ENCODE measurements at regions not wholly inside any gene's neighbourhood (a gene's known extent, or its start where the extent isn't known, plus 50 kb on each side); places are given as distances from the start of the nearest gene placed in this dataset.

DNA sequence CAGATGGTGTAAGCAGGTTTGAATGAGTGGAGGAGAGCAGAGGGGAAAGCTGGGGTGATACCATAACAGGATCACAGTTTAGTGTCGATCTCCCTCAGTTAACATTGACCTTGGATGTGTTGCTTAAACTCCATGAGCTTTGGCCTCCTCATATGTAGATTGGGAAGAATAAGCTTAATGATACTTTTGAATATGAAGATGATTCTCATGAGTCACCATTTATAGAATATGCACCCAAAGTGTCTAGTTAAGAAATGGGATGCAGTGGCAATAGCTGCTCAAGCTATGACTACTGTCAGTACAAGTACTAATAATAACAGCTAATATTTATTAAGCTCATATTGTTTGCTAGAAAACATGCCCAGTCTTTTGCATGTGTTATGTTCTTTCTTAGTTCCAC, 236.2 kb upstream of the KIRREL3 start:
- Histone ChIP-seq H3K4me2 (ENCODE audit: insufficient read depth, low read length) (no peak overlapping the region), H3K27ac (ENCODE audit: insufficient read depth, low read depth, low read length) (no peak overlapping the region), H3K36me3 (ENCODE audit: control insufficient read depth in 2 of 2, extremely low read depth in 1 of 2, insufficient read depth in 2 of 2, low read length in 2 of 2) (no peaks in the 10 kb centered on the region), H3K79me2 (ENCODE audit: control insufficient read depth, insufficient read depth, low read length) (no peaks in the 10 kb centered on the region), H3K9me1 (replicated peaks; ENCODE audit: control insufficient read depth, extremely low read depth, insufficient read depth, low read length) (no peaks in the 10 kb centered on the region), H3K27me3 (ENCODE audit: control insufficient read depth in 2 of 2, insufficient read depth in 2 of 2, low read length in 2 of 2) (no peaks in the 10 kb centered on the region), H3K4me3 (replicated peaks in 1 of 3; ENCODE audit: insufficient read depth in 1 of 3, low read depth in 1 of 3, low read length in 3 of 3) (no peak overlapping the region), H3K4me1 (ENCODE audit: control insufficient read depth, extremely low read depth, insufficient read depth, low read length) (no peaks in the 10 kb centered on the region), H2AFZ (ENCODE audit: low read depth, low read length) (no peak overlapping the region), H4K20me1 (replicated peaks; ENCODE audit: control insufficient read depth, extremely low read depth, insufficient read depth, low read length) (no peaks in the 10 kb centered on the region), H3K9ac (replicated peaks; ENCODE audit: extremely low read depth, insufficient read depth, low read length) (no peak overlapping the region), H3K9me3 (replicated peaks; ENCODE audit: control insufficient read depth, insufficient read depth, low read length) (peaks cover 2% of the 10 kb centered on the region)
- no peak for DNase-seq (ENCODE audit: low read depth, low spot score)
- no peak for FAIRE-seq
- ChIA-PET CTCF (interaction anchor here (0.7 kb wide), 1 partner anchor 116 kb away, joined by 3 read pairs; no protein-coding TSS in a partner anchor), POLR2A (no interaction called here)
- BruUV-seq (replicated peaks): no TSS peak
- intact Hi-C loops (cut with micrococcal nuclease): no loop called here
- no peak for TF ChIP-seq MYC (IDR thresholded peaks at IDR 0.05; ENCODE audit: low read depth, low read length)
- dilution Hi-C loops (cut with MboI; ENCODE audit: extremely low pct_ligation_motif_present, low sequenced_read_pairs): no loop called here

GRCh38 chr11:127233998-127234397, 233.4 kb upstream of the KIRREL3 start:
- DNase-seq (ENCODE audit: low read depth, low spot score) (no peak), FAIRE-seq (no peak)
- intact Hi-C loops (cut with micrococcal nuclease) (no loop called here), dilution Hi-C loops (cut with MboI; ENCODE audit: extremely low pct_ligation_motif_present, low sequenced_read_pairs) (no loop called here)
- Histone ChIP-seq H3K9me1 (replicated peaks; ENCODE audit: control insufficient read depth, extremely low read depth, insufficient read depth, low read length) (no peaks in the 10 kb centered on the region), H3K9ac (replicated peaks; ENCODE audit: extremely low read depth, insufficient read depth, low read length) (no peak overlapping the region), H3K79me2 (ENCODE audit: control insufficient read depth, insufficient read depth, low read length) (no peaks in the 10 kb centered on the region), H3K4me1 (ENCODE audit: control insufficient read depth, extremely low read depth, insufficient read depth, low read length) (no peaks in the 10 kb centered on the region), H3K27me3 (ENCODE audit: control insufficient read depth in 2 of 2, insufficient read depth in 2 of 2, low read length in 2 of 2) (no peaks in the 10 kb centered on the region), H3K36me3 (ENCODE audit: control insufficient read depth in 2 of 2, extremely low read depth in 1 of 2, insufficient read depth in 2 of 2, low read length in 2 of 2) (no peaks in the 10 kb centered on the region), H3K9me3 (replicated peaks; ENCODE audit: control insufficient read depth, insufficient read depth, low read length) (no peaks in the 10 kb centered on the region), H2AFZ (ENCODE audit: low read depth, low read length) (no peak overlapping the region), H4K20me1 (replicated peaks; ENCODE audit: control insufficient read depth, extremely low read depth, insufficient read depth, low read length) (no peaks in the 10 kb centered on the region), H3K4me2 (ENCODE audit: insufficient read depth, low read length) (no peak overlapping the region), H3K4me3 (replicated peaks in 1 of 3; ENCODE audit: insufficient read depth in 1 of 3, low read depth in 1 of 3, low read length in 3 of 3) (no peak overlapping the region), H3K27ac (ENCODE audit: insufficient read depth, low read depth, low read length) (no peak overlapping the region)
- ChIA-PET CTCF (no interaction called here), POLR2A (no interaction called here)
- TF ChIP-seq EZH2 (IDR thresholded peaks at IDR 0.05; ENCODE audit: borderline replicate concordance, low read depth, low read length, severe bottlenecking) (no peak), MAX (IDR thresholded peaks at IDR 0.05; ENCODE audit: insufficient read depth, insufficient read length) (no peak), MYC (IDR thresholded peaks at IDR 0.05; ENCODE audit: low read depth, low read length) (no peak), POLR2AphosphoS5 (IDR thresholded peaks at IDR 0.05; ENCODE audit: insufficient read depth, low read depth, low read length) (no peak), POLR2A (IDR thresholded peaks at IDR 0.05; ENCODE audit: low read depth, low read length) (no peak), GATA2 (IDR thresholded peaks at IDR 0.05; ENCODE audit: insufficient read depth, insufficient read length, low read depth, low read length) (no peak), JUN (IDR thresholded peaks at IDR 0.05; ENCODE audit: borderline replicate concordance, insufficient read depth, insufficient read length, low read depth) (no peak), FOS (IDR thresholded peaks at IDR 0.05; ENCODE audit: borderline replicate concordance, insufficient read depth, low read length) (no peak)
- TF ChIP-seq, protein P1, sequence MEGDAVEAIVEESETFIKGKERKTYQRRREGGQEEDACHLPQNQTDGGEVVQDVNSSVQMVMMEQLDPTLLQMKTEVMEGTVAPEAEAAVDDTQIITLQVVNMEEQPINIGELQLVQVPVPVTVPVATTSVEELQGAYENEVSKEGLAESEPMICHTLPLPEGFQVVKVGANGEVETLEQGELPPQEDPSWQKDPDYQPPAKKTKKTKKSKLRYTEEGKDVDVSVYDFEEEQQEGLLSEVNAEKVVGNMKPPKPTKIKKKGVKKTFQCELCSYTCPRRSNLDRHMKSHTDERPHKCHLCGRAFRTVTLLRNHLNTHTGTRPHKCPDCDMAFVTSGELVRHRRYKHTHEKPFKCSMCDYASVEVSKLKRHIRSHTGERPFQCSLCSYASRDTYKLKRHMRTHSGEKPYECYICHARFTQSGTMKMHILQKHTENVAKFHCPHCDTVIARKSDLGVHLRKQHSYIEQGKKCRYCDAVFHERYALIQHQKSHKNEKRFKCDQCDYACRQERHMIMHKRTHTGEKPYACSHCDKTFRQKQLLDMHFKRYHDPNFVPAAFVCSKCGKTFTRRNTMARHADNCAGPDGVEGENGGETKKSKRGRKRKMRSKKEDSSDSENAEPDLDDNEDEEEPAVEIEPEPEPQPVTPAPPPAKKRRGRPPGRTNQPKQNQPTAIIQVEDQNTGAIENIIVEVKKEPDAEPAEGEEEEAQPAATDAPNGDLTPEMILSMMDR (IDR thresholded peaks at IDR 0.05; ENCODE audit: extremely low read depth in 1 of 2, insufficient read depth in 1 of 2, low read depth in 1 of 2, low read length in 2 of 2): no peak
- BruUV-seq (replicated peaks): no TSS peak

Measured in endothelial cell of umbilical vein (primary cell).